ENCODE measurements at regions not wholly inside any gene's neighbourhood (a gene's known extent, or its start where the extent isn't known, plus 50 kb on each side); places are given as distances from the start of the nearest gene placed in this dataset.

DNA sequence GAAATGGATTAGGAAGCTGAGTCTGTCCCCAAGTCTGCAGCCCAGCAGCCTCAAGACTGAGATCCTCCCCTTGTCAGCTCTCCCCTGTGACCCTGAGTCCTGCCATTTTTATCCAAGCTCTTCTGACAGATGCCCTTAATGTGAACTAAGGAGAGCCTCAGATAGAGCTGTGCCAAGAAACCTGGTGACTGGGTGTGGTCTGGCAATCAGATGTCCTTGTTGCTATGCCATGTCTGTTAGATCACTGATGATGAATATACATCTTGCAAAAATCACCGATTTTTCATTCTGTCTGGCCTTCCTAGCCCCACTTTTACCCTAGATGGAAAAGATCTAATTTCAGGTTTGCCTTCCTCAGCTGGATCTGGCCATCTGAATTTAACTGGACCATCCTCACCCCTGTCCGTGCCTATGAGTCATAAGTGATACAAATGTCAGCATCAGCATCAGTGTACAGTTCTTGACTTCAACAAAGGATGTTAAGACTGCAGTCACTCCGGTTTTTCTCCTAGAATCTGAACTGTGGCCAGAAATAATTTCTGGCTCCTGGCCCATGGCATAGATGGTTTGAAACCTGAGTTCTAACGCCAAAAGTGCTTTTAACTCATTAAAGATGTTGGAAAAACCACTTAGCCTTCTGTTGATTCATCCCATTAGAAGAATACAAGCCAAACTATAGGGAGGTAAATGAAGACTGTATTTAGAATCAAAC, 61.2 kb upstream of the GRIP1 start:
- no peak overlapping the region for H3K9ac ChIP-seq
- H2AFZ ChIP-seq: no peak overlapping the region
- H3K36me3 ChIP-seq (ENCODE audit: control insufficient read depth, insufficient read depth, low read length): no peaks in the 10 kb centered on the region
- peaks cover 6% of the 10 kb centered on the region for H3K79me2 ChIP-seq
- TF ChIP-seq, protein P1, sequence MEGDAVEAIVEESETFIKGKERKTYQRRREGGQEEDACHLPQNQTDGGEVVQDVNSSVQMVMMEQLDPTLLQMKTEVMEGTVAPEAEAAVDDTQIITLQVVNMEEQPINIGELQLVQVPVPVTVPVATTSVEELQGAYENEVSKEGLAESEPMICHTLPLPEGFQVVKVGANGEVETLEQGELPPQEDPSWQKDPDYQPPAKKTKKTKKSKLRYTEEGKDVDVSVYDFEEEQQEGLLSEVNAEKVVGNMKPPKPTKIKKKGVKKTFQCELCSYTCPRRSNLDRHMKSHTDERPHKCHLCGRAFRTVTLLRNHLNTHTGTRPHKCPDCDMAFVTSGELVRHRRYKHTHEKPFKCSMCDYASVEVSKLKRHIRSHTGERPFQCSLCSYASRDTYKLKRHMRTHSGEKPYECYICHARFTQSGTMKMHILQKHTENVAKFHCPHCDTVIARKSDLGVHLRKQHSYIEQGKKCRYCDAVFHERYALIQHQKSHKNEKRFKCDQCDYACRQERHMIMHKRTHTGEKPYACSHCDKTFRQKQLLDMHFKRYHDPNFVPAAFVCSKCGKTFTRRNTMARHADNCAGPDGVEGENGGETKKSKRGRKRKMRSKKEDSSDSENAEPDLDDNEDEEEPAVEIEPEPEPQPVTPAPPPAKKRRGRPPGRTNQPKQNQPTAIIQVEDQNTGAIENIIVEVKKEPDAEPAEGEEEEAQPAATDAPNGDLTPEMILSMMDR (IDR thresholded peaks at IDR 0.05): no peak
- H3K9me3 ChIP-seq (ENCODE audit: control insufficient read depth, low read length): no peaks in the 10 kb centered on the region
- peak overlapping the region; percentile 18 for H3K27ac ChIP-seq
- H3K27me3 ChIP-seq (ENCODE audit: control insufficient read depth, insufficient read depth, low read length): no peaks in the 10 kb centered on the region
- peaks cover 3% of the 10 kb centered on the region for H3K4me1 ChIP-seq
- no peak overlapping the region for H3K4me3 ChIP-seq (ENCODE audit: low read depth, low read length)
- no peak overlapping the region for H3K4me2 ChIP-seq (ENCODE audit: low read length)

DNA sequence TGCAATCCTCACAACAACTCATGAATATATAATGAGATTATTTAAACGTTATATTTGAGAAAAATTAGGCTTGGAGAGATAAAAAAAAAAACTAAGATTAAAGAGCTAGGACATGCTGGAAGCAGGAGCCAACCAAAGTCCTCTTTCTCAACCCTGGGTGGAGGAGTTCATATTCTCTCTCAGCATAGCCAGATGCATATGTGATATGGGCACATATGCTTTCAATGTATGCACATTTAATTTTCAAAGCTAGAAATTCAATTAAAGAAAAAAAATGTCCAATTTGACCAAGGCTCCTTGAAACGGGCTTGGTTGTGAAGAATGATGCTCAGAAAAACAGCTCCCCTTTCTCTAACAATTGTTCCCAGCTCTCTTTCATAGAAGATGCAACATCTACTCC, 61.9 kb upstream of the GRIP1 start:
- Histone ChIP-seq H3K27ac (peak overlapping the region; percentile 18), H3K9me3 (ENCODE audit: control insufficient read depth, low read length) (no peaks in the 10 kb centered on the region), H2AFZ (no peak overlapping the region), H3K4me3 (ENCODE audit: low read depth, low read length) (no peak overlapping the region), H3K9ac (no peak overlapping the region), H3K4me2 (ENCODE audit: low read length) (no peak overlapping the region), H3K79me2 (peaks cover 2% of the 10 kb centered on the region), H3K4me1 (peaks cover 3% of the 10 kb centered on the region), H3K36me3 (ENCODE audit: control insufficient read depth, insufficient read depth, low read length) (no peaks in the 10 kb centered on the region), H3K27me3 (ENCODE audit: control insufficient read depth, insufficient read depth, low read length) (no peaks in the 10 kb centered on the region)
- TF ChIP-seq, protein P1 (IDR thresholded peaks at IDR 0.05): no peak

DNA sequence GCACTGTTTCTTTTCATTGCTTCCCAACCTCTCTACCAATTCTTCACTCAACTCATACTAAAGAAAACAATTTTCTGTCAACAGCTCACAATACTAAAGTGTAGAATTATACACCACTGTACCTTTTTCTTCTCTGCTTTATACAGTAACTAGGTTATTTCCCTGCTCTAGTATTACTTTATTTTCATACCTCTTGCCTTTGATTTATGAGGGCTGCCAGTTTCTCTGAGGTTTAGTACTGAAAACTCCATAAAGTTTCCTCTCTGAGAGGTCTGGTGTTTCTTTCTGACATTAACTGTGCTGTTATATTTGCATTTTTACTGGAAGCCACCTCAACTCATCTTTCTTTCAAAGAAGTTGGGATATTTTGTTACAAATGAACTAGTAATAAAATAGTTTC, 63.0 kb upstream of the GRIP1 start:
- TF ChIP-seq, protein P1 (IDR thresholded peaks at IDR 0.05): no peak
- H3K4me3 ChIP-seq (ENCODE audit: low read depth, low read length): no peak overlapping the region
- H3K9ac ChIP-seq: no peak overlapping the region
- no peak overlapping the region for H2AFZ ChIP-seq
- no peak overlapping the region for H3K27ac ChIP-seq
- peaks cover 6% of the 10 kb centered on the region for H3K4me1 ChIP-seq
- no peaks in the 10 kb centered on the region for H3K79me2 ChIP-seq
- no peaks in the 10 kb centered on the region for H3K36me3 ChIP-seq (ENCODE audit: control insufficient read depth, insufficient read depth, low read length)
- H3K27me3 ChIP-seq (ENCODE audit: control insufficient read depth, insufficient read depth, low read length): no peaks in the 10 kb centered on the region
- H3K4me2 ChIP-seq (ENCODE audit: low read length): no peak overlapping the region
- no peaks in the 10 kb centered on the region for H3K9me3 ChIP-seq (ENCODE audit: control insufficient read depth, low read length)

DNA sequence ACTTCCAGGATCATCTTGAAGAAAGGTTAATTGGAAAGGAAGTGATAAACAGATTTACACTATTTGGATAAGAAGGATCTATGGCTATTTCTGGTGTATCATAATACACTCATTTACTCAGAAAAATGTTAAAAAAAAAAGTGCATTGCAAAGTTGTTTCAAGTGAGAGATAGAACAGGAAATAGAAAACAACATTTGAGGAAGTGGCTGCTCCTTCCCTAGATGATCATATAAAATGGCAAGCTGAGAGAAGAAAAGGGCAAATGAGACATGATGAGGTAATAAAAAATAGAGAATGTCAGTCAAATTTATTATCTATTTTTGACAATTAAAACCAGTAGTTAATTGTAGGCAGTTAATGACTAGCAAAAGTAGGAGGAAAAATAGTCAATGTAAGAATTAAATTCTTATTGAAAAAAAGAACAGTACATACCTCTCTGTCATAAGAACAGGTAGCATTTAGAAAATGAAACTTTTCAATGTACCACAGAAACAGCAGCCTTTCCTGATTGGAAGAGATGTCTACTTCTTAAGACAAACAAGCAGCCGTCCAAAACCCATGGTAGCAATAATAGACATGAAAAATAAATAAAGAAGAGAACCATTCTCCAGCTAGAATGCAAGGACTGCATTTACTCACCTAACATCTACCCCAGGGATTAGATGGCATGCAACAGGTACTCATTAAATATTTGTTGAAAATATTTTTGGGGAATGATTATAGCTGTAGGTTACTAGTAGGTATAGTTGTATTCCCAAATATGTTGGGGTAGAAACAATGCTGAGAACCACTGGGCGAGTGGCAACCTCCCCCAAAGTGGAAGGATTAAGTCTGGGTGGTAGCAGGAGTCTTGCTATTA, 63.9 kb upstream of the GRIP1 start:
- no peaks in the 10 kb centered on the region for H3K9me3 ChIP-seq (ENCODE audit: control insufficient read depth, low read length)
- H2AFZ ChIP-seq: no peak overlapping the region
- no peak overlapping the region for H3K4me3 ChIP-seq (ENCODE audit: low read depth, low read length)
- no peaks in the 10 kb centered on the region for H3K36me3 ChIP-seq (ENCODE audit: control insufficient read depth, insufficient read depth, low read length)
- TF ChIP-seq, protein P1 (IDR thresholded peaks at IDR 0.05): no peak
- no peaks in the 10 kb centered on the region for H3K79me2 ChIP-seq
- H3K4me2 ChIP-seq (ENCODE audit: low read length): no peak overlapping the region
- H3K27ac ChIP-seq: no peak overlapping the region
- no peak overlapping the region for H3K9ac ChIP-seq
- no peaks in the 10 kb centered on the region for H3K27me3 ChIP-seq (ENCODE audit: control insufficient read depth, insufficient read depth, low read length)
- peaks cover 6% of the 10 kb centered on the region for H3K4me1 ChIP-seq

All from parathyroid adenoma (tissue), 2 donors.